GM23248 (cell line): ENCODE measurements at regions not wholly inside any gene's neighbourhood (a gene's known extent, or its start where the extent isn't known, plus 50 kb on each side); places are given as distances from the start of the nearest gene placed in this dataset.

Source experiments
- DNase-seq: peaks from one replicate; pipeline ENCODE4 v3.0.0-alpha.2; 2015
- H2AFZ ChIP-seq: fragments of 200-600 bp; sonication (generic); 2 replicates; pipeline ENCODE4 v1.6.1; 2016; ENCODE audit warnings: antibody characterized with exemption
- H3F3A ChIP-seq: fragments of 200-600 bp; sonication (generic); 2 replicates; pipeline ENCODE4 v1.6.1; 2016; ENCODE audit warnings: mild to moderate bottlenecking, antibody characterized with exemption, mixed run types; ENCODE audit not compliant: insufficient read depth
- H3K27ac ChIP-seq: fragments of 200-600 bp; sonication (generic); 2 replicates; pipeline ENCODE4 v1.5.1; 2016; ENCODE audit warnings: mild to moderate bottlenecking
- H3K27me3 ChIP-seq: fragments of 200-600 bp; sonication (generic); replicated peaks from 2 replicates; pipeline ENCODE4 v1.6.1; 2016; ENCODE audit warnings: mild to moderate bottlenecking; ENCODE audit not compliant: insufficient read depth
- H3K36me3 ChIP-seq: fragments of 200-600 bp; sonication (generic); 2 replicates; pipeline ENCODE4 v1.6.1; 2016; ENCODE audit warnings: low read depth, mild to moderate bottlenecking
- H3K4me1 ChIP-seq: fragments of 200-600 bp; sonication (generic); 2 replicates; pipeline ENCODE4 v1.6.1; 2016; ENCODE audit warnings: mild to moderate bottlenecking; ENCODE audit not compliant: insufficient read depth
- H3K4me2 ChIP-seq: fragments of 200-600 bp; sonication (generic); one replicate; pipeline ENCODE4 v1.6.1; 2016; ENCODE audit warnings: mild to moderate bottlenecking; ENCODE audit not compliant: unreplicated experiment
- H3K4me3 ChIP-seq: fragments of 200-600 bp; sonication (generic); 2 replicates; pipeline ENCODE4 v1.5.1; 2016; ENCODE audit warnings: mild to moderate bottlenecking
- H3K79me2 ChIP-seq: fragments of 200-600 bp; sonication (generic); 2 replicates; pipeline ENCODE4 v1.6.1; 2016; ENCODE audit warnings: mild to moderate bottlenecking; ENCODE audit not compliant: insufficient read depth
- H3K9ac ChIP-seq: fragments of 200-600 bp; sonication (generic); 2 replicates; pipeline ENCODE4 v1.6.1; 2016; ENCODE audit warnings: mild to moderate bottlenecking
- H3K9me2 ChIP-seq: fragments of 200-600 bp; sonication (generic); 2 replicates; pipeline ENCODE4 v1.6.1; 2016; ENCODE audit warnings: mixed run types, mild to moderate bottlenecking, moderate library complexity; ENCODE audit not compliant: insufficient read depth
- H3K9me3 ChIP-seq: fragments of 200-600 bp; sonication (generic); one replicate; pipeline ENCODE4 v1.6.1; 2017; ENCODE audit warnings: low read depth
- H4K20me1 ChIP-seq: fragments of 200-600 bp; sonication (generic); 2 replicates; pipeline ENCODE4 v1.6.0; 2016; ENCODE audit not compliant: insufficient read depth
- EZH2 ChIP-seq: fragments of 200-600 bp; sonication (generic); IDR thresholded peaks from 2 replicates; pipeline ENCODE4 v1.6.1; 2018; ENCODE audit warnings: antibody characterized with exemption, mild to moderate bottlenecking; ENCODE audit not compliant: insufficient read depth, poor library complexity, severe bottlenecking
- EZH2phosphoT487 ChIP-seq: fragments of 200-600 bp; sonication (generic); IDR thresholded peaks from 2 replicates; pipeline ENCODE4 v1.6.1; 2018; ENCODE audit warnings: antibody characterized with exemption, moderate library complexity, mild to moderate bottlenecking, low read depth; ENCODE audit not compliant: insufficient read depth
- WGBS, 2 experiments: methylation state at CpG; one replicate each; pipeline ENCODE4 v1.1.6; 2015 to 2017; ENCODE audit warnings: low lambda C conversion rate in 2 of 2, low coverage in 1 of 2; ENCODE audit errors: missing lambda C conversion rate in 2 of 2; 5-methylcytosine and 5-hydroxymethylcytosine counted together
- in situ Hi-C: fragments of 300-500 bp; cut with MboI; formaldehyde crosslinking; loops from 2 replicates; pipeline ENCODE4 v1.15.0; 2020

GRCh38 chr5:118173340-118173739 is 815.0 kb downstream of the DTWD2 start:
- WGBS, 2 experiments: 84 to 89% methylated on average over 5 of the region's 5 CpGs
- Histone ChIP-seq H3K4me3 (no peak overlapping the region), H3K79me2 (no peaks in the 10 kb centered on the region), H3K27me3 (no peaks in the 10 kb centered on the region), H3K9me2 (no peaks in the 10 kb centered on the region), H4K20me1 (no peaks in the 10 kb centered on the region), H3K27ac (no peak overlapping the region), H3K36me3 (no peaks in the 10 kb centered on the region), H3K4me2 (no peak overlapping the region), H2AFZ (no peak overlapping the region), H3K9ac (no peak overlapping the region), H3F3A (no peaks in the 10 kb centered on the region), H3K4me1 (no peaks in the 10 kb centered on the region), H3K9me3 (no peaks in the 10 kb centered on the region)
- in situ Hi-C loops: no loop called here
- TF ChIP-seq EZH2 (no peak), EZH2phosphoT487 (no peak)
- no peak for DNase-seq

GRCh38 chr5:118165619-118166018 is 822.7 kb downstream of the DTWD2 start:
- no peak overlapping the region for H3K9ac ChIP-seq
- H3K79me2 ChIP-seq: no peaks in the 10 kb centered on the region
- no peak overlapping the region for H3K4me2 ChIP-seq
- H3K9me2 ChIP-seq: no peaks in the 10 kb centered on the region
- WGBS, 2 experiments: 49 to 55% methylated on average over 2 of the region's 2 CpGs
- no peaks in the 10 kb centered on the region for H4K20me1 ChIP-seq
- no peak overlapping the region for H3K4me3 ChIP-seq
- no peaks in the 10 kb centered on the region for H3K27me3 ChIP-seq
- no peak overlapping the region for H2AFZ ChIP-seq
- no peaks in the 10 kb centered on the region for H3F3A ChIP-seq
- TF ChIP-seq EZH2 (no peak), EZH2phosphoT487 (no peak)
- no peaks in the 10 kb centered on the region for H3K9me3 ChIP-seq
- H3K4me1 ChIP-seq: no peaks in the 10 kb centered on the region
- H3K27ac ChIP-seq: no peak overlapping the region
- no peak for DNase-seq
- no peaks in the 10 kb centered on the region for H3K36me3 ChIP-seq
- in situ Hi-C loops: no loop called here

- Histone ChIP-seq H3F3A (no peaks in the 10 kb centered on the region), H3K4me1 (no peaks in the 10 kb centered on the region), H3K4me3 (no peak overlapping the region), H2AFZ (no peak overlapping the region), H4K20me1 (no peaks in the 10 kb centered on the region), H3K9me3 (no peaks in the 10 kb centered on the region), H3K9me2 (no peaks in the 10 kb centered on the region), H3K79me2 (no peaks in the 10 kb centered on the region), H3K27ac (no peak overlapping the region), H3K9ac (no peak overlapping the region), H3K36me3 (no peaks in the 10 kb centered on the region), H3K27me3 (no peaks in the 10 kb centered on the region), H3K4me2 (no peak overlapping the region)
- in situ Hi-C loops: no loop called here
- DNase-seq: no peak
- 37 to 44% methylated on average over 5 of the region's 5 CpGs for WGBS, 2 experiments
- TF ChIP-seq EZH2: no peak
- no peak for TF ChIP-seq EZH2phosphoT487
These were observed 832.2 kb downstream of the DTWD2 start for GRCh38 chr5:118156181-118156580.

- H3K9ac ChIP-seq: no peak overlapping the region
- no peak overlapping the region for H3K27ac ChIP-seq
- H3K27me3 ChIP-seq: no peaks in the 10 kb centered on the region
- H2AFZ ChIP-seq: no peak overlapping the region
- no peaks in the 10 kb centered on the region for H3K9me2 ChIP-seq
- no peaks in the 10 kb centered on the region for H3K9me3 ChIP-seq
- no peaks in the 10 kb centered on the region for H3K36me3 ChIP-seq
- in situ Hi-C loops: no loop called here
- H4K20me1 ChIP-seq: no peaks in the 10 kb centered on the region
- no peak overlapping the region for H3K4me3 ChIP-seq
- WGBS, 2 experiments: 42 to 52% methylated on average over 3 of the region's 3 CpGs
- no peak overlapping the region for H3K4me2 ChIP-seq
- no peaks in the 10 kb centered on the region for H3F3A ChIP-seq
- no peak for DNase-seq
- TF ChIP-seq EZH2phosphoT487 (no peak), EZH2 (no peak)
- no peaks in the 10 kb centered on the region for H3K79me2 ChIP-seq
- H3K4me1 ChIP-seq: no peaks in the 10 kb centered on the region
These were observed 841.5 kb downstream of the DTWD2 start for GRCh38 chr5:118146824-118147223.

DNA sequence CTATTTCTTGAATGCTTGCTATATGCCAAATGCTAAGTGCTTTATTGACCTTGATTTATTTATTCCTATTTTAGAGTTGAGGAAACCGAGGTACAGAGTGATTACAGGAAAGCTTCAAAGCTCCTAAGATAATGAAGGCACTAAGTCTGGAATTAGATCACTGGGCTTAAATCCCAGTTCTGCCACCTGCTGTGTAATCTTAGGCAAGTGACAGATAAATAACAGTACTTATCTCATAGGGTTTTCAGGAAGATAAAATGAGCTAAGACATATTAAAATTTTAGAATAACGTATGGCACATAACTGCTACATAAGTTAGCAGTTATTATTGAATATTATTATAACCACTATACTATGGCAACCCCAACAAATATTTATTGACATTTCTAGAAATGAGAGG is 843.8 kb downstream of the DTWD2 start:
- Histone ChIP-seq H3K9ac (no peak overlapping the region), H3K4me3 (no peak overlapping the region), H3K4me1 (no peaks in the 10 kb centered on the region), H3K4me2 (no peak overlapping the region), H3K9me2 (no peaks in the 10 kb centered on the region), H3K27me3 (no peaks in the 10 kb centered on the region), H3K79me2 (no peaks in the 10 kb centered on the region), H3K9me3 (no peaks in the 10 kb centered on the region), H3K27ac (no peak overlapping the region), H4K20me1 (no peaks in the 10 kb centered on the region), H3K36me3 (no peaks in the 10 kb centered on the region), H2AFZ (no peak overlapping the region), H3F3A (no peaks in the 10 kb centered on the region)
- DNase-seq: no peak
- WGBS, 2 experiments: 25 to 27% methylated on average over 2 of the region's 2 CpGs
- in situ Hi-C loops: no loop called here
- TF ChIP-seq EZH2 (no peak), EZH2phosphoT487 (no peak)
